Liver (tissue), 8 donors: ENCODE measurements at regions not wholly inside any gene's neighbourhood (a gene's known extent, or its start where the extent isn't known, plus 50 kb on each side); places are given as distances from the start of the nearest gene placed in this dataset.

Source experiments
- DNase-seq: peaks from one replicate; pipeline ENCODE4 v3.0.0-alpha.2; 2017; ENCODE audit warnings: low spot score
- H3K27ac ChIP-seq, 2 donors: one replicate each; pipeline ENCODE4 v1.7.0; 2013; ENCODE audit warnings: inconsistent platforms in 2 of 2, low read length in 2 of 2, control low read depth in 1 of 2, low read depth in 1 of 2, mild to moderate bottlenecking in 1 of 2
- H3K27me3 ChIP-seq, 4 donors: one replicate each; pipeline versions ENCODE4 v1.6.1 to v1.7.0; 2013; ENCODE audit warnings: low read length in 3 of 4, inconsistent platforms in 1 of 4, mild to moderate bottlenecking in 1 of 4, moderate library complexity in 1 of 4; ENCODE audit not compliant: control insufficient read depth in 4 of 4, insufficient read depth in 4 of 4
- H3K36me3 ChIP-seq, 4 donors: one replicate each; pipeline versions ENCODE4 v1.6.1 to v1.7.0; 2013; ENCODE audit warnings: low read length in 3 of 4, mild to moderate bottlenecking in 3 of 4, low read depth in 1 of 4, moderate library complexity in 1 of 4; ENCODE audit not compliant: control insufficient read depth in 4 of 4, insufficient read depth in 3 of 4
- H3K4me1 ChIP-seq, 4 donors: one replicate each; pipeline versions ENCODE4 v1.6.1 to v1.7.0; 2013; ENCODE audit warnings: low read length in 3 of 4, mild to moderate bottlenecking in 3 of 4, moderate library complexity in 1 of 4; ENCODE audit not compliant: control insufficient read depth in 4 of 4, insufficient read depth in 4 of 4
- H3K4me3 ChIP-seq, 3 donors: one replicate each; pipeline versions ENCODE4 v1.6.1 to v1.7.0; 2013; ENCODE audit warnings: low read length in 3 of 3, control low read depth in 1 of 3, low read depth in 1 of 3, mild to moderate bottlenecking in 1 of 3
- H3K9ac ChIP-seq, 2 donors: one replicate each; pipeline ENCODE4 v1.7.0; 2013; ENCODE audit warnings: low read length in 2 of 2, mild to moderate bottlenecking in 2 of 2, moderate library complexity in 2 of 2, control low read depth in 1 of 2, low read depth in 1 of 2
- H3K9me3 ChIP-seq, 4 donors: one replicate each; pipeline versions ENCODE4 v1.6.1 to v1.7.0; 2013; ENCODE audit warnings: low read length in 3 of 4; ENCODE audit not compliant: control insufficient read depth in 4 of 4
- EGR1 ChIP-seq, 2 donors: IDR thresholded peaks; 2 replicates each; pipeline ENCODE4 v1.6.1; 2016 to 2018; ENCODE audit warnings: antibody characterized with exemption in 2 of 2, low read depth in 2 of 2
- FOXA1 ChIP-seq: IDR thresholded peaks from 2 replicates; pipeline ENCODE4 v1.6.1; 2016; ENCODE audit warnings: antibody characterized with exemption
- FOXA2 ChIP-seq: IDR thresholded peaks from 2 replicates; pipeline ENCODE4 v1.6.1; 2016; ENCODE audit warnings: antibody characterized with exemption
- GABPA ChIP-seq, 2 donors: IDR thresholded peaks in 1 of 2; conservative IDR thresholded peaks in 1 of 2; 2 replicates each; pipeline ENCODE4 v1.6.1; 2016; ENCODE audit warnings: antibody characterized with exemption in 2 of 2, mild to moderate bottlenecking in 1 of 2, moderate library complexity in 1 of 2
- HNF4A ChIP-seq, 2 donors: conservative IDR thresholded peaks; 2 replicates each; pipeline ENCODE4 v1.6.1; 2016; ENCODE audit warnings: antibody characterized with exemption in 2 of 2, mild to moderate bottlenecking in 2 of 2
- HNF4G ChIP-seq: IDR thresholded peaks from 2 replicates; pipeline ENCODE4 v1.6.1; 2016; ENCODE audit warnings: antibody characterized with exemption
- JUND ChIP-seq, 2 donors: IDR thresholded peaks; 2 replicates each; pipeline ENCODE4 v1.6.1; 2016; ENCODE audit warnings: antibody characterized with exemption in 2 of 2
- RAD21 ChIP-seq, 2 donors: IDR thresholded peaks; 2 replicates each; pipeline ENCODE4 v1.6.1; 2016; ENCODE audit warnings: antibody characterized with exemption in 2 of 2, mild to moderate bottlenecking in 2 of 2
- RXRA ChIP-seq, 2 donors: IDR thresholded peaks; 2 replicates each; pipeline ENCODE4 v1.6.1; 2017 to 2018; ENCODE audit warnings: antibody characterized with exemption in 2 of 2, mild to moderate bottlenecking in 1 of 2
- SP1 ChIP-seq: IDR thresholded peaks from 2 replicates; pipeline ENCODE4 v1.6.1; 2018; ENCODE audit warnings: antibody characterized with exemption, mild to moderate bottlenecking
- TAF1 ChIP-seq: conservative IDR thresholded peaks from 2 replicates; pipeline ENCODE4 v1.6.1; 2016; ENCODE audit warnings: antibody characterized with exemption, mild to moderate bottlenecking
- YY1 ChIP-seq: IDR thresholded peaks from 2 replicates; pipeline ENCODE4 v1.6.1; 2016; ENCODE audit warnings: antibody characterized with exemption, mild to moderate bottlenecking
- WGBS: extraction: QIAGEN DNeasy Blood & Tissue Kit; methylation state at CpG from one replicate; pipeline ENCODE4 v1.1.7; 2013; 5-methylcytosine and 5-hydroxymethylcytosine counted together
- TF ChIP-seq, protein P1 (sequence below): IDR thresholded peaks from 2 replicates; pipeline ENCODE4 v1.6.1; 2016; ENCODE audit warnings: antibody characterized with exemption
- TF ChIP-seq, protein P2 (sequence below): IDR thresholded peaks from 2 replicates; pipeline ENCODE4 v1.6.1; 2016; ENCODE audit warnings: antibody characterized with exemption
- TF ChIP-seq, protein P3 (sequence below): fragments of 150-350 bp; IDR thresholded peaks from 2 replicates; pipeline ENCODE4 v1.5.1; 2017; ENCODE audit warnings: improper control_type of control experiment, low read depth, low read length; ENCODE audit not compliant: missing input control
- TF ChIP-seq, protein P4 (sequence below): IDR thresholded peaks from 2 replicates; pipeline ENCODE4 v1.6.1; 2016; ENCODE audit warnings: antibody characterized with exemption, mild to moderate bottlenecking
- donor health status: healthy.
- donor health status: healthy.
- donor health status: healthy.
- donor health status: healthy.
- donor health status: healthy.

DNA sequence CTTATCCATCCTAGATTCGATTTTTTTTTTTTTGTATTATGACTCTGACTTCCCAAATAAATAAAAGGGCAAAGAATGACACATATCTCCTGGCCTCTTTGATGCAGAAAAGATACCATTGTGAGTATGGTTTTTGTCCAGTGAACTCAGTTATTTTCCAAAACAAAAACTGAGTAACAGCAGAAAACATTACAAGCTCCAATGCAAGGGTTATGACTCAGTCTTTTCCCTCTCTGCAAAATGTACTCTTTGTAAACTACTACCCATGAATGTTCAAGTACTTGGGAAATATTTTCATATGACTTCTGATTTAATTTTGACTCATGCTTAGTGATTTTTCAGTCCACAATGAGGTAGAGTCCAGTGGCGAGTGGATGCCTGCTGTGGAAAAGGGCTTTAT is 355.3 kb downstream of the RNF144B start:
- Histone ChIP-seq H3K9me3 (no peaks in the 10 kb centered on the region), H3K4me3 (no peak overlapping the region), H3K27ac (no peak overlapping the region), H3K9ac (no peak overlapping the region), H3K4me1 (no peaks in the 10 kb centered on the region), H3K36me3 (no peaks in the 10 kb centered on the region), H3K27me3 (peaks cover 0 to 6% (median 1%) of the 10 kb centered on the region in 4 donors)
- no peak for DNase-seq
- TF ChIP-seq FOXA1 (no peak), HNF4G (no peak), FOXA2 (no peak), RAD21 (IDR thresholded peaks at IDR 0.05) (no peak), YY1 (no peak)
- TF ChIP-seq, protein P1, sequence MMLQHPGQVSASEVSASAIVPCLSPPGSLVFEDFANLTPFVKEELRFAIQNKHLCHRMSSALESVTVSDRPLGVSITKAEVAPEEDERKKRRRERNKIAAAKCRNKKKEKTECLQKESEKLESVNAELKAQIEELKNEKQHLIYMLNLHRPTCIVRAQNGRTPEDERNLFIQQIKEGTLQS = no peak
- TF ChIP-seq, protein P2, sequence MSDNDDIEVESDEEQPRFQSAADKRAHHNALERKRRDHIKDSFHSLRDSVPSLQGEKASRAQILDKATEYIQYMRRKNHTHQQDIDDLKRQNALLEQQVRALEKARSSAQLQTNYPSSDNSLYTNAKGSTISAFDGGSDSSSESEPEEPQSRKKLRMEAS = no peak
- 71% methylated on average over 2 of the region's 2 CpGs for WGBS

DNA sequence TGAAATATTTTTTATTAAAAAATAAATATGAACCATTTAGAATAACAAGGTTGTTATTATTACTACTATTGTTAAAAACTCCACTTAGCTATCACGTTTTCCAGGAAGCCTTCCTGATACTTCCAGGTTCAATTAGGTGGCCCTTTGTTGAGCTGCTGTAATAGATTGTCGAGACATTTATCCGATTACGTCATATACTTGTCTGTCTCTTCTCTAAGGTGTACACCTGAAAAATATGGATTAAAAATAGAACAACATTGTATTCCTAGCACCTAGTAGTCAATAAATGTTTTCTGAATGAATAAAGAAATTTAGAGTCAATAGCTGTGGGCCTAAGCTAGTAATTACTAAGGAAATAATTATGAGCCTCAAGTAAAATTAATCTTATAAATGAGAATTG is 359.6 kb downstream of the RNF144B start:
- 83% methylated on average over 4 of the region's 4 CpGs for WGBS
- Histone ChIP-seq H3K9ac (no peak overlapping the region), H3K27ac (no peak overlapping the region), H3K9me3 (no peaks in the 10 kb centered on the region), H3K27me3 (peaks cover 0 to 8% (median 3%) of the 10 kb centered on the region in 4 donors), H3K4me3 (no peak overlapping the region), H3K36me3 (no peaks in the 10 kb centered on the region), H3K4me1 (no peaks in the 10 kb centered on the region)
- TF ChIP-seq GABPA (IDR thresholded peaks at IDR 0.05 in 1 of 2, conservative IDR thresholded peaks at IDR 0.05 in 1 of 2) = no peak
- no peak for TF ChIP-seq JUND (IDR thresholded peaks at IDR 0.05)
- TF ChIP-seq, protein P3, sequence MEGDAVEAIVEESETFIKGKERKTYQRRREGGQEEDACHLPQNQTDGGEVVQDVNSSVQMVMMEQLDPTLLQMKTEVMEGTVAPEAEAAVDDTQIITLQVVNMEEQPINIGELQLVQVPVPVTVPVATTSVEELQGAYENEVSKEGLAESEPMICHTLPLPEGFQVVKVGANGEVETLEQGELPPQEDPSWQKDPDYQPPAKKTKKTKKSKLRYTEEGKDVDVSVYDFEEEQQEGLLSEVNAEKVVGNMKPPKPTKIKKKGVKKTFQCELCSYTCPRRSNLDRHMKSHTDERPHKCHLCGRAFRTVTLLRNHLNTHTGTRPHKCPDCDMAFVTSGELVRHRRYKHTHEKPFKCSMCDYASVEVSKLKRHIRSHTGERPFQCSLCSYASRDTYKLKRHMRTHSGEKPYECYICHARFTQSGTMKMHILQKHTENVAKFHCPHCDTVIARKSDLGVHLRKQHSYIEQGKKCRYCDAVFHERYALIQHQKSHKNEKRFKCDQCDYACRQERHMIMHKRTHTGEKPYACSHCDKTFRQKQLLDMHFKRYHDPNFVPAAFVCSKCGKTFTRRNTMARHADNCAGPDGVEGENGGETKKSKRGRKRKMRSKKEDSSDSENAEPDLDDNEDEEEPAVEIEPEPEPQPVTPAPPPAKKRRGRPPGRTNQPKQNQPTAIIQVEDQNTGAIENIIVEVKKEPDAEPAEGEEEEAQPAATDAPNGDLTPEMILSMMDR = no peak
- TF ChIP-seq HNF4A (conservative IDR thresholded peaks at IDR 0.05) = no peak
- TF ChIP-seq FOXA1 = no peak
- no peak for TF ChIP-seq RAD21 (IDR thresholded peaks at IDR 0.05)
- TF ChIP-seq RXRA (IDR thresholded peaks at IDR 0.05) = no peak
- no peak for TF ChIP-seq SP1
- TF ChIP-seq, protein P4, sequence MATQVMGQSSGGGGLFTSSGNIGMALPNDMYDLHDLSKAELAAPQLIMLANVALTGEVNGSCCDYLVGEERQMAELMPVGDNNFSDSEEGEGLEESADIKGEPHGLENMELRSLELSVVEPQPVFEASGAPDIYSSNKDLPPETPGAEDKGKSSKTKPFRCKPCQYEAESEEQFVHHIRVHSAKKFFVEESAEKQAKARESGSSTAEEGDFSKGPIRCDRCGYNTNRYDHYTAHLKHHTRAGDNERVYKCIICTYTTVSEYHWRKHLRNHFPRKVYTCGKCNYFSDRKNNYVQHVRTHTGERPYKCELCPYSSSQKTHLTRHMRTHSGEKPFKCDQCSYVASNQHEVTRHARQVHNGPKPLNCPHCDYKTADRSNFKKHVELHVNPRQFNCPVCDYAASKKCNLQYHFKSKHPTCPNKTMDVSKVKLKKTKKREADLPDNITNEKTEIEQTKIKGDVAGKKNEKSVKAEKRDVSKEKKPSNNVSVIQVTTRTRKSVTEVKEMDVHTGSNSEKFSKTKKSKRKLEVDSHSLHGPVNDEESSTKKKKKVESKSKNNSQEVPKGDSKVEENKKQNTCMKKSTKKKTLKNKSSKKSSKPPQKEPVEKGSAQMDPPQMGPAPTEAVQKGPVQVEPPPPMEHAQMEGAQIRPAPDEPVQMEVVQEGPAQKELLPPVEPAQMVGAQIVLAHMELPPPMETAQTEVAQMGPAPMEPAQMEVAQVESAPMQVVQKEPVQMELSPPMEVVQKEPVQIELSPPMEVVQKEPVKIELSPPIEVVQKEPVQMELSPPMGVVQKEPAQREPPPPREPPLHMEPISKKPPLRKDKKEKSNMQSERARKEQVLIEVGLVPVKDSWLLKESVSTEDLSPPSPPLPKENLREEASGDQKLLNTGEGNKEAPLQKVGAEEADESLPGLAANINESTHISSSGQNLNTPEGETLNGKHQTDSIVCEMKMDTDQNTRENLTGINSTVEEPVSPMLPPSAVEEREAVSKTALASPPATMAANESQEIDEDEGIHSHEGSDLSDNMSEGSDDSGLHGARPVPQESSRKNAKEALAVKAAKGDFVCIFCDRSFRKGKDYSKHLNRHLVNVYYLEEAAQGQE = no peak
- TF ChIP-seq, protein P1 = no peak
- no peak for TF ChIP-seq TAF1
- no peak for TF ChIP-seq YY1
- TF ChIP-seq EGR1 (IDR thresholded peaks at IDR 0.05; ENCODE audit: low read depth in 2 of 2) = no peak
- TF ChIP-seq FOXA2 = no peak
- DNase-seq = no peak
